Neural cell (in vitro differentiated cells): ENCODE measurements at regions not wholly inside any gene's neighbourhood (a gene's known extent, or its start where the extent isn't known, plus 50 kb on each side); places are given as distances from the start of the nearest gene placed in this dataset.

Experiments
- H2AFZ ChIP-seq: fragments of 200-600, 300-800 bp; sonication (generic), shearing (Covaris generic); 2 replicates; pipeline ENCODE4 v1.6.0; 2014; ENCODE audit warnings: low read depth, mild to moderate bottlenecking, antibody characterized with exemption, low read length, moderate library complexity
- H3F3A ChIP-seq: fragments of 200-600 bp; shearing (Covaris generic); 2 replicates; pipeline ENCODE4 v1.6.1; 2016; ENCODE audit warnings: mild to moderate bottlenecking, moderate library complexity, mixed read lengths, antibody characterized with exemption, low read length; ENCODE audit not compliant: insufficient read depth, poor library complexity, severe bottlenecking
- H3K27ac ChIP-seq: fragments of 200-600, 300-800 bp; sonication (generic), shearing (Covaris generic); 2 replicates; pipeline ENCODE4 v1.5.1; 2014; ENCODE audit warnings: mild to moderate bottlenecking, low read length, moderate library complexity
- H3K27me3 ChIP-seq: fragments of 300-800, 200-600 bp; sonication (generic), shearing (Covaris generic); 2 replicates; pipeline ENCODE4 v1.6.0; 2014; ENCODE audit warnings: mild to moderate bottlenecking, low read depth, low read length, moderate library complexity; ENCODE audit not compliant: insufficient read depth
- H3K36me3 ChIP-seq: fragments of 300-800, 200-600 bp; sonication (generic), shearing (Covaris generic); 2 replicates; pipeline ENCODE4 v1.5.1; 2014; ENCODE audit warnings: mild to moderate bottlenecking, antibody characterized with exemption, low read length, moderate library complexity; ENCODE audit not compliant: insufficient read depth
- H3K4me2 ChIP-seq: fragments of 300-800, 200-600 bp; sonication (generic), shearing (Covaris generic); 2 replicates; pipeline ENCODE4 v1.6.0; 2014; ENCODE audit warnings: mild to moderate bottlenecking, low read length
- H3K4me3 ChIP-seq: fragments of 300-800, 200-600 bp; sonication (generic), shearing (Covaris generic); 2 replicates; pipeline ENCODE4 v1.5.1; 2014; ENCODE audit warnings: mild to moderate bottlenecking, low read length, moderate library complexity
- H3K79me2 ChIP-seq: fragments of 200-600 bp; shearing (Covaris generic); replicated peaks from 2 replicates; pipeline ENCODE4 v1.6.0; 2014; ENCODE audit warnings: mild to moderate bottlenecking, low read length, moderate library complexity; ENCODE audit not compliant: insufficient read depth
- H3K9ac ChIP-seq: fragments of 300-800, 200-600 bp; sonication (generic), shearing (Covaris generic); 2 replicates; pipeline ENCODE4 v1.6.1; 2016; ENCODE audit warnings: mild to moderate bottlenecking, low read length, mixed read lengths
- H3K9me2 ChIP-seq: fragments of 200-600 bp; shearing (Covaris generic); 2 replicates; pipeline ENCODE4 v1.6.1; 2016; ENCODE audit warnings: mild to moderate bottlenecking, low read length, mixed read lengths; ENCODE audit not compliant: insufficient read depth
- H3K9me3 ChIP-seq: fragments of 200-600, 300-800 bp; sonication (generic), shearing (Covaris generic); 2 replicates; pipeline ENCODE4 v1.6.1; 2016; ENCODE audit warnings: mild to moderate bottlenecking, mixed run types, low read length, moderate library complexity, mixed read lengths
- H4K20me1 ChIP-seq: fragments of 200-600 bp; shearing (Covaris generic); 2 replicates; pipeline ENCODE4 v1.6.1; 2016; ENCODE audit warnings: mild to moderate bottlenecking, mixed run types; ENCODE audit not compliant: insufficient read depth
- EP300 ChIP-seq: fragments of 450-650 bp; conservative IDR thresholded peaks from 2 replicates; pipeline ENCODE4 v1.6.1; 2014; ENCODE audit warnings: antibody characterized with exemption, mild to moderate bottlenecking, moderate library complexity; ENCODE audit not compliant: poor library complexity, severe bottlenecking
- EZH2 ChIP-seq: fragments of 200-600, 300-800 bp; shearing (Covaris generic), sonication (generic); IDR thresholded peaks from 2 replicates; pipeline ENCODE4 v1.6.1; 2014; ENCODE audit warnings: antibody characterized with exemption, low read length, borderline replicate concordance, mild to moderate bottlenecking; ENCODE audit not compliant: insufficient read depth, poor library complexity, severe bottlenecking
- MXI1 ChIP-seq: fragments of 450-650 bp; conservative IDR thresholded peaks from 2 replicates; pipeline ENCODE4 v1.6.1; 2014; ENCODE audit warnings: antibody characterized with exemption, mild to moderate bottlenecking; ENCODE audit not compliant: poor library complexity, severe bottlenecking
- POLR2AphosphoS5 ChIP-seq: IDR thresholded peaks from 2 replicates; pipeline ENCODE4 v1.6.1; 2012
- RAD21 ChIP-seq: fragments of 450-650 bp; conservative IDR thresholded peaks from 2 replicates; pipeline ENCODE4 v1.6.1; 2014; ENCODE audit warnings: antibody characterized with exemption, mild to moderate bottlenecking, moderate library complexity
- SMC3 ChIP-seq: fragments of 450-650 bp; conservative IDR thresholded peaks from 2 replicates; pipeline ENCODE4 v1.6.1; 2014; ENCODE audit warnings: antibody characterized with exemption, mild to moderate bottlenecking, moderate library complexity; ENCODE audit not compliant: poor library complexity
- TAF1 ChIP-seq: IDR thresholded peaks from 2 replicates; pipeline ENCODE4 v1.6.1; 2012; ENCODE audit warnings: low read depth
- TF ChIP-seq, protein P1 (sequence below): IDR thresholded peaks from 2 replicates; pipeline ENCODE4 v1.6.1; 2012; ENCODE audit warnings: borderline replicate concordance
- TF ChIP-seq, protein P2 (sequence below): fragments of 450-650 bp; IDR thresholded peaks from 2 replicates; pipeline ENCODE4 v1.5.1; 2014; ENCODE audit warnings: antibody characterized with exemption, mild to moderate bottlenecking, moderate library complexity; ENCODE audit not compliant: poor library complexity, severe bottlenecking

DNA sequence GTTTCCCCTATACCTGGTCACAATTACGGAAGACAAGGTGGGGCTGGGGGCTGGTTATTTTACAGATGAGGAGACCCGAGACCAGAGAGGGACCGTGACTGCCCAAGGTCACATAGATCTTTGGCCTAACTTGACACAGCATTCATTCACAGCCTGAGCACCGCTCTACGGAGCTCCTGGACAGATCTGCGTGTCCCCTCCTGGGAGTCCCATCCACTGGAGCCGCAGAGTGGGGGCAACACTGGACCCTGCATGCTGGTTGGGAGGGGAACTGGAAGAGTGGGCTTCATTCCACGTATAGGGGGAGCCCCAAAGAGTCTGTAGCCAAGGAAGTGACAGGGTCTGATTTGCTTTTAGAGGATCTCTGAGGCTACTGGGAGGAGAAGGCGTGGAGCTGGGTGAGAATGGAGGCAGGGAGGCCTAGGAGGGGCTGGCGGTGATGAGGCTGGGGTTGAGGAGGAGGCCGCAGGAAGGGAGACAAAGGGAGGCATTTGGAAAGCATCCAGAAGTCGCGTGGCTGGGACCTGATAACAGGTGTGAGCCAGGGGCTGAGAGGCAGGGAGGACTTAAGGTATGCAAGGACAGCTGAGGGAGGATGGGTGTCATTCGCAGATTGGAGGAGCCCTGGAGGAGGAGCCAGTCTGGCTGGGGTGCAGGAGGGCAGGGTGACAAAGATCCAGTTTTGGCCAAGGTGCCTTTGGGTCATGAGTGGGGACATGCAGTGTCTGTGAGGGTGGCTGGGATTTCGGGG is 64.3 kb upstream of the IER5L start:
- no peak overlapping the region for H2AFZ ChIP-seq
- no peaks in the 10 kb centered on the region for H3K9me2 ChIP-seq
- H3K27ac ChIP-seq, result no peak overlapping the region
- no peak for TF ChIP-seq SMC3
- no peak for TF ChIP-seq EZH2
- TF ChIP-seq, protein P1, sequence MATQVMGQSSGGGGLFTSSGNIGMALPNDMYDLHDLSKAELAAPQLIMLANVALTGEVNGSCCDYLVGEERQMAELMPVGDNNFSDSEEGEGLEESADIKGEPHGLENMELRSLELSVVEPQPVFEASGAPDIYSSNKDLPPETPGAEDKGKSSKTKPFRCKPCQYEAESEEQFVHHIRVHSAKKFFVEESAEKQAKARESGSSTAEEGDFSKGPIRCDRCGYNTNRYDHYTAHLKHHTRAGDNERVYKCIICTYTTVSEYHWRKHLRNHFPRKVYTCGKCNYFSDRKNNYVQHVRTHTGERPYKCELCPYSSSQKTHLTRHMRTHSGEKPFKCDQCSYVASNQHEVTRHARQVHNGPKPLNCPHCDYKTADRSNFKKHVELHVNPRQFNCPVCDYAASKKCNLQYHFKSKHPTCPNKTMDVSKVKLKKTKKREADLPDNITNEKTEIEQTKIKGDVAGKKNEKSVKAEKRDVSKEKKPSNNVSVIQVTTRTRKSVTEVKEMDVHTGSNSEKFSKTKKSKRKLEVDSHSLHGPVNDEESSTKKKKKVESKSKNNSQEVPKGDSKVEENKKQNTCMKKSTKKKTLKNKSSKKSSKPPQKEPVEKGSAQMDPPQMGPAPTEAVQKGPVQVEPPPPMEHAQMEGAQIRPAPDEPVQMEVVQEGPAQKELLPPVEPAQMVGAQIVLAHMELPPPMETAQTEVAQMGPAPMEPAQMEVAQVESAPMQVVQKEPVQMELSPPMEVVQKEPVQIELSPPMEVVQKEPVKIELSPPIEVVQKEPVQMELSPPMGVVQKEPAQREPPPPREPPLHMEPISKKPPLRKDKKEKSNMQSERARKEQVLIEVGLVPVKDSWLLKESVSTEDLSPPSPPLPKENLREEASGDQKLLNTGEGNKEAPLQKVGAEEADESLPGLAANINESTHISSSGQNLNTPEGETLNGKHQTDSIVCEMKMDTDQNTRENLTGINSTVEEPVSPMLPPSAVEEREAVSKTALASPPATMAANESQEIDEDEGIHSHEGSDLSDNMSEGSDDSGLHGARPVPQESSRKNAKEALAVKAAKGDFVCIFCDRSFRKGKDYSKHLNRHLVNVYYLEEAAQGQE, result no peak
- TF ChIP-seq, protein P2, sequence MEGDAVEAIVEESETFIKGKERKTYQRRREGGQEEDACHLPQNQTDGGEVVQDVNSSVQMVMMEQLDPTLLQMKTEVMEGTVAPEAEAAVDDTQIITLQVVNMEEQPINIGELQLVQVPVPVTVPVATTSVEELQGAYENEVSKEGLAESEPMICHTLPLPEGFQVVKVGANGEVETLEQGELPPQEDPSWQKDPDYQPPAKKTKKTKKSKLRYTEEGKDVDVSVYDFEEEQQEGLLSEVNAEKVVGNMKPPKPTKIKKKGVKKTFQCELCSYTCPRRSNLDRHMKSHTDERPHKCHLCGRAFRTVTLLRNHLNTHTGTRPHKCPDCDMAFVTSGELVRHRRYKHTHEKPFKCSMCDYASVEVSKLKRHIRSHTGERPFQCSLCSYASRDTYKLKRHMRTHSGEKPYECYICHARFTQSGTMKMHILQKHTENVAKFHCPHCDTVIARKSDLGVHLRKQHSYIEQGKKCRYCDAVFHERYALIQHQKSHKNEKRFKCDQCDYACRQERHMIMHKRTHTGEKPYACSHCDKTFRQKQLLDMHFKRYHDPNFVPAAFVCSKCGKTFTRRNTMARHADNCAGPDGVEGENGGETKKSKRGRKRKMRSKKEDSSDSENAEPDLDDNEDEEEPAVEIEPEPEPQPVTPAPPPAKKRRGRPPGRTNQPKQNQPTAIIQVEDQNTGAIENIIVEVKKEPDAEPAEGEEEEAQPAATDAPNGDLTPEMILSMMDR, result no peak
- no peak for TF ChIP-seq POLR2AphosphoS5
- TF ChIP-seq TAF1, result no peak
- TF ChIP-seq EP300, result no peak
- TF ChIP-seq MXI1, result no peak
- no peak for TF ChIP-seq RAD21
- H3K4me2 ChIP-seq, result no peak overlapping the region
- H3K9ac ChIP-seq, result no peak overlapping the region
- H3K27me3 ChIP-seq, result no peaks in the 10 kb centered on the region
- no peaks in the 10 kb centered on the region for H4K20me1 ChIP-seq
- no peaks in the 10 kb centered on the region for H3K9me3 ChIP-seq
- H3F3A ChIP-seq, result no peaks in the 10 kb centered on the region
- H3K4me3 ChIP-seq, result no peak overlapping the region
- H3K79me2 ChIP-seq, result no peaks in the 10 kb centered on the region
- H3K36me3 ChIP-seq, result no peaks in the 10 kb centered on the region

DNA sequence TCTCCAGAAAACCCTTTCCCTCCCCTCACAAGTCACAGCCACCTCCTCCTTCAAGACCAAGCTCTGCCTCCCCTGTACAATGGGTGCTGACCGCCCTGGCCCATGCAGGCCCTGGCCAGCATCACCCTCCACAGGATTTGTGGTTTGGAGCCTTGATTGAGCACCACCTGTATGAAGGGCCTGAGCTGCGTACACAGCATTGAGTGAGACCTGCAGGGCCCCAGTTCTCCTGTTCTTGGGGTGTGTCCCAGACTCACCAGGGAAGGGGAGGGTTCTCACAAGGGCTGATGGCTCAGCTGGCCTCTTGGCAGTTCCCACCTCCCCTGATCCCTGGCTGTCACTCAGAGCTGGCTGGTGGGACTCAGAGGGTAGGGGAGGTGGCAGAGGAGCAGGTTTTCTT is 63.7 kb upstream of the IER5L start:
- Histone ChIP-seq H3K36me3 (no peaks in the 10 kb centered on the region), H3K4me3 (no peak overlapping the region), H3K9me3 (no peaks in the 10 kb centered on the region), H2AFZ (no peak overlapping the region), H3K27ac (no peak overlapping the region), H3K9me2 (no peaks in the 10 kb centered on the region), H4K20me1 (no peaks in the 10 kb centered on the region), H3K79me2 (no peaks in the 10 kb centered on the region), H3K27me3 (no peaks in the 10 kb centered on the region), H3K4me2 (no peak overlapping the region), H3F3A (no peaks in the 10 kb centered on the region), H3K9ac (no peak overlapping the region)
- TF ChIP-seq POLR2AphosphoS5 (no peak), EZH2 (no peak)
- TF ChIP-seq, protein P1, result no peak
